ENCODE measurements at regions not wholly inside any gene's neighbourhood (a gene's known extent, or its start where the extent isn't known, plus 50 kb on each side); places are given as distances from the start of the nearest gene placed in this dataset.

- TF ChIP-seq EP300 (IDR thresholded peaks at IDR 0.05; ENCODE audit: low read depth) (no peak), POLR2A (IDR thresholded peaks at IDR 0.05) (no peak)
Observed at GRCh38 chr4:174086829-174087799, 196.4 kb downstream of the FBXO8 start.

Measured in transverse colon (tissue), 1 donor.